Hepatocyte (in vitro differentiated cells): ENCODE measurements at regions not wholly inside any gene's neighbourhood (a gene's known extent, or its start where the extent isn't known, plus 50 kb on each side); places are given as distances from the start of the nearest gene placed in this dataset.

Experiments used
- DNase-seq: peaks from one replicate; pipeline ENCODE4 v3.0.0-alpha.2; 2016; ENCODE audit warnings: low spot score
- H2AFZ ChIP-seq: fragments of 200-600 bp; sonication (generic); 2 replicates; pipeline ENCODE4 v1.6.0; 2016; ENCODE audit warnings: antibody characterized with exemption, mild to moderate bottlenecking
- H3K27ac ChIP-seq: fragments of 200-600 bp; sonication (generic); 2 replicates; pipeline ENCODE4 v1.5.1; 2016; ENCODE audit warnings: mild to moderate bottlenecking
- H3K27me3 ChIP-seq: fragments of 200-600 bp; sonication (generic); 2 replicates; pipeline ENCODE4 v1.6.1; 2016
- H3K36me3 ChIP-seq: fragments of 200-600 bp; sonication (generic); replicated peaks from 2 replicates; pipeline ENCODE4 v1.5.1; 2016; ENCODE audit warnings: low read depth; ENCODE audit not compliant: insufficient read depth
- H3K4me1 ChIP-seq: fragments of 200-600 bp; sonication (generic); 2 replicates; pipeline ENCODE4 v1.5.1; 2016; ENCODE audit warnings: mild to moderate bottlenecking, moderate library complexity; ENCODE audit not compliant: insufficient read depth
- H3K4me2 ChIP-seq: fragments of 200-600 bp; sonication (generic); 2 replicates; pipeline ENCODE4 v1.6.0; 2016
- H3K4me3 ChIP-seq: fragments of 200-600 bp; sonication (generic); 2 replicates; pipeline ENCODE4 v1.5.1; 2016; ENCODE audit warnings: mild to moderate bottlenecking
- H3K79me2 ChIP-seq: fragments of 200-600 bp; sonication (generic); 2 replicates; pipeline ENCODE4 v1.6.0; 2017; ENCODE audit warnings: mild to moderate bottlenecking
- H3K9me2 ChIP-seq: fragments of 200-600 bp; sonication (generic); replicated peaks from 2 replicates; pipeline ENCODE4 v1.6.0; 2017; ENCODE audit warnings: mild to moderate bottlenecking; ENCODE audit not compliant: insufficient read depth
- H3K9me3 ChIP-seq: fragments of 200-600 bp; sonication (generic); 2 replicates; pipeline ENCODE4 v1.5.1; 2016; ENCODE audit warnings: low read depth, mild to moderate bottlenecking
- H4K20me1 ChIP-seq: fragments of 200-600 bp; sonication (generic); 2 replicates; pipeline ENCODE4 v1.6.0; 2016; ENCODE audit warnings: mild to moderate bottlenecking; ENCODE audit not compliant: insufficient read depth, poor library complexity, severe bottlenecking
- CTCF ChIP-seq: fragments of 200-600 bp; sonication (generic); IDR thresholded peaks from 2 replicates; pipeline ENCODE4 v1.5.1; 2016; ENCODE audit warnings: antibody characterized with exemption, mild to moderate bottlenecking; ENCODE audit not compliant: poor library complexity
- EZH2 ChIP-seq: fragments of 200-600 bp; sonication (generic); IDR thresholded peaks from 2 replicates; pipeline ENCODE4 v1.6.1; 2016; ENCODE audit warnings: antibody characterized with exemption, mild to moderate bottlenecking, borderline replicate concordance
- EZH2phosphoT487 ChIP-seq: fragments of 200-600 bp; sonication (generic); IDR thresholded peaks from one replicate; pipeline ENCODE4 v1.6.1; 2018; ENCODE audit warnings: antibody characterized with exemption, mild to moderate bottlenecking, low read depth, moderate library complexity; ENCODE audit not compliant: unreplicated experiment, severe bottlenecking
- WGBS: methylation state at CpG from one replicate; pipeline ENCODE4 v1.1.6; 2016; ENCODE audit warnings: low lambda C conversion rate; ENCODE audit errors: missing lambda C conversion rate; 5-methylcytosine and 5-hydroxymethylcytosine counted together

GRCh38 chr1:199311478-199312262 is 672.8 kb downstream of the PTPRC start:
- Histone ChIP-seq H3K27me3 (no peaks in the 10 kb centered on the region), H2AFZ (no peak overlapping the region), H3K36me3 (no peaks in the 10 kb centered on the region), H3K4me1 (no peaks in the 10 kb centered on the region), H3K4me3 (no peak overlapping the region), H3K79me2 (no peaks in the 10 kb centered on the region), H3K9me2 (no peaks in the 10 kb centered on the region), H3K9me3 (no peaks in the 10 kb centered on the region), H3K27ac (no peak overlapping the region), H3K4me2 (no peak overlapping the region), H4K20me1 (no peaks in the 10 kb centered on the region)
- 77% methylated on average over 5 of the region's 5 CpGs for WGBS
- TF ChIP-seq CTCF (no peak), EZH2 (no peak), EZH2phosphoT487 (no peak)
- DNase-seq, result no peak

- no peaks in the 10 kb centered on the region for H3K4me1 ChIP-seq
- H3K4me2 ChIP-seq, result no peak overlapping the region
- 75% methylated on average over 2 of the region's 2 CpGs for WGBS
- no peaks in the 10 kb centered on the region for H3K9me2 ChIP-seq
- no peaks in the 10 kb centered on the region for H3K36me3 ChIP-seq
- no peaks in the 10 kb centered on the region for H3K79me2 ChIP-seq
- no peak overlapping the region for H2AFZ ChIP-seq
- no peak for TF ChIP-seq EZH2phosphoT487
- no peaks in the 10 kb centered on the region for H3K27me3 ChIP-seq
- no peaks in the 10 kb centered on the region for H3K9me3 ChIP-seq
- H3K4me3 ChIP-seq, result no peak overlapping the region
- H4K20me1 ChIP-seq, result no peaks in the 10 kb centered on the region
- DNase-seq, result no peak
- no peak overlapping the region for H3K27ac ChIP-seq
Measured at GRCh38 chr1:199312626-199313025, 673.8 kb downstream of the PTPRC start.

DNA sequence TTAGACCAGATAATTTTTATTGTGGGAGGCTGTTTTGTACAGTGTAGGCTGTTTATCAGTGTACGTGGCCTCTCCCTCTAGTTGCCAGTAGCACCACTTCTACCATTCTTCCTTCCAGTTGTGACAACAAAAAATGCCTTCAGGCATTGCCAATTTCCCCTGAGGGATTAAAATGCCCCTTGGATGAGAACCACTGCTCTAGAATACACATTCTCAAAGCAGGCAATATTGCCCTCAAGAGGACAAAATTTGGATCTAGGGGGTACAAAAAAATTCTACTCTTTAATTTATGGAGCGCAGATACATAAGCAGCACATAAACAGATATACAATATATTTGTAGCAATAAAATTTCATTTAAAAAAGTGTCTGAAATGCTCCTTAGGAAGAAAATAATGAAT is 674.6 kb downstream of the PTPRC start:
- Histone ChIP-seq H3K27ac (no peak overlapping the region), H3K4me2 (no peak overlapping the region), H2AFZ (no peak overlapping the region), H3K27me3 (no peaks in the 10 kb centered on the region), H3K4me1 (no peaks in the 10 kb centered on the region), H3K4me3 (no peak overlapping the region), H3K79me2 (no peaks in the 10 kb centered on the region), H3K36me3 (no peaks in the 10 kb centered on the region), H3K9me3 (no peaks in the 10 kb centered on the region), H3K9me2 (no peaks in the 10 kb centered on the region), H4K20me1 (no peaks in the 10 kb centered on the region)
- no peak for DNase-seq
- TF ChIP-seq EZH2phosphoT487 (no peak), CTCF (no peak), EZH2 (no peak)
- WGBS, result 81% methylated on average over 2 of the region's 2 CpGs

GRCh38 chr1:199319341-199319740 is 680.5 kb downstream of the PTPRC start:
- Histone ChIP-seq H3K4me1 (no peaks in the 10 kb centered on the region), H4K20me1 (no peaks in the 10 kb centered on the region), H3K27ac (no peak overlapping the region), H3K36me3 (no peaks in the 10 kb centered on the region), H3K79me2 (no peaks in the 10 kb centered on the region), H3K27me3 (no peaks in the 10 kb centered on the region), H3K9me3 (no peaks in the 10 kb centered on the region), H3K9me2 (no peaks in the 10 kb centered on the region), H3K4me2 (no peak overlapping the region), H3K4me3 (no peak overlapping the region), H2AFZ (no peak overlapping the region)
- 86% methylated on average over 3 of the region's 3 CpGs for WGBS
- TF ChIP-seq EZH2phosphoT487 (no peak), EZH2 (no peak), CTCF (no peak)
- no peak for DNase-seq
